ENCODE measurements at regions not wholly inside any gene's neighbourhood (a gene's known extent, or its start where the extent isn't known, plus 50 kb on each side); places are given as distances from the start of the nearest gene placed in this dataset.

- DNase-seq (ENCODE audit: low read depth) = no peak
Observed at GRCh38 chr2:217090024-217090473, 230.2 kb upstream of the TNP1 start.

- no peak for DNase-seq (ENCODE audit: low read depth)
Observed at GRCh38 chr2:217086718-217087117, 226.9 kb upstream of the TNP1 start.

GRCh38 chr2:217086038-217086522, 226.2 kb upstream of the TNP1 start:
- DNase-seq (ENCODE audit: low read depth) = peak; percentile 36

- no peak for DNase-seq (ENCODE audit: low read depth)
Observed at GRCh38 chr2:217085543-217085942, 225.7 kb upstream of the TNP1 start.

GRCh38 chr2:217081799-217082198, 221.9 kb upstream of the TNP1 start:
- DNase-seq (ENCODE audit: low read depth) = no peak

GRCh38 chr2:217079165-217079564, 219.3 kb upstream of the TNP1 start:
- DNase-seq (ENCODE audit: low read depth) = no peak

GRCh38 chr2:217077831-217078407, 218.1 kb upstream of the TNP1 start:
- DNase-seq (ENCODE audit: low read depth) = no peak

- no peak for DNase-seq (ENCODE audit: low read depth)
Observed at GRCh38 chr2:217076657-217077232, 216.9 kb upstream of the TNP1 start.

GRCh38 chr2:217076058-217076435, 216.2 kb upstream of the TNP1 start:
- no peak for DNase-seq (ENCODE audit: low read depth)

- DNase-seq (ENCODE audit: low read depth) = no peak
Observed at GRCh38 chr2:217075268-217076057, 215.6 kb upstream of the TNP1 start.

GRCh38 chr2:217074576-217075255, 214.9 kb upstream of the TNP1 start:
- DNase-seq (ENCODE audit: low read depth) = no peak

GRCh38 chr2:217071416-217071815, 211.6 kb upstream of the TNP1 start:
- DNase-seq (ENCODE audit: low read depth) = no peak

GRCh38 chr2:217070611-217071010, 210.7 kb upstream of the TNP1 start:
- no peak for DNase-seq (ENCODE audit: low read depth)

- DNase-seq (ENCODE audit: low read depth) = no peak
Observed at GRCh38 chr2:217070043-217070430, 210.2 kb upstream of the TNP1 start.

GRCh38 chr2:217069263-217070042, 209.6 kb upstream of the TNP1 start:
- DNase-seq (ENCODE audit: low read depth) = no peak

GRCh38 chr2:217068677-217069250, 208.9 kb upstream of the TNP1 start:
- no peak for DNase-seq (ENCODE audit: low read depth)

- DNase-seq (ENCODE audit: low read depth) = no peak
Observed at GRCh38 chr2:217067787-217068186, 207.9 kb upstream of the TNP1 start.

- no peak for DNase-seq (ENCODE audit: low read depth)
Observed at GRCh38 chr2:217066510-217067270, 206.8 kb upstream of the TNP1 start.

- DNase-seq (ENCODE audit: low read depth) = no peak
Observed at GRCh38 chr2:217065695-217066405, 206.0 kb upstream of the TNP1 start.

GRCh38 chr2:217065012-217065290, 205.1 kb upstream of the TNP1 start:
- DNase-seq (ENCODE audit: low read depth) = no peak
